GM18508 (cell line): ENCODE measurements at regions not wholly inside any gene's neighbourhood (a gene's known extent, or its start where the extent isn't known, plus 50 kb on each side); places are given as distances from the start of the nearest gene placed in this dataset.

ENCODE experiments used
- ATAC-seq: cut with Tn5 transposase; IDR thresholded peaks from one replicate; pipeline ENCODE4 v1.9.1; 2021; ENCODE audit warnings: moderate number of reproducible peaks; ENCODE audit not compliant: insufficient read depth, unreplicated experiment

- no peak for ATAC-seq
Measured at GRCh38 chr4:162681212-162681611, 485.5 kb downstream of the NAF1 start.

- ATAC-seq = no peak
Measured at GRCh38 chr4:162675661-162676060, 491.0 kb downstream of the NAF1 start.

- no peak for ATAC-seq
Measured at GRCh38 chr4:162661913-162662312, 498.1 kb upstream of the FSTL5 start.

GRCh38 chr4:162659716-162660115 is 495.9 kb upstream of the FSTL5 start:
- ATAC-seq = no peak

GRCh38 chr4:162657966-162658365 is 494.2 kb upstream of the FSTL5 start:
- no peak for ATAC-seq

GRCh38 chr4:162650166-162650565 is 486.4 kb upstream of the FSTL5 start:
- ATAC-seq = no peak

GRCh38 chr4:162645381-162645780 is 481.6 kb upstream of the FSTL5 start:
- ATAC-seq = no peak

GRCh38 chr4:162644346-162644745 is 480.5 kb upstream of the FSTL5 start:
- no peak for ATAC-seq

- ATAC-seq = no peak
Measured at GRCh38 chr4:162640152-162640551, 476.4 kb upstream of the FSTL5 start.

- ATAC-seq = no peak
Measured at GRCh38 chr4:162634390-162634789, 470.6 kb upstream of the FSTL5 start.

- no peak for ATAC-seq
Measured at GRCh38 chr4:162622664-162623063, 458.9 kb upstream of the FSTL5 start.

- no peak for ATAC-seq
Measured at GRCh38 chr4:162610116-162610515, 446.3 kb upstream of the FSTL5 start.

- no peak for ATAC-seq
Measured at GRCh38 chr4:162586266-162586665, 422.5 kb upstream of the FSTL5 start.

GRCh38 chr4:162582180-162582579 is 418.4 kb upstream of the FSTL5 start:
- ATAC-seq = no peak

GRCh38 chr4:162565730-162566129 is 401.9 kb upstream of the FSTL5 start:
- no peak for ATAC-seq

GRCh38 chr4:162560073-162560472 is 396.3 kb upstream of the FSTL5 start:
- ATAC-seq = no peak

- no peak for ATAC-seq
Measured at GRCh38 chr4:162557516-162558106, 393.8 kb upstream of the FSTL5 start.

GRCh38 chr4:162535121-162535520 is 371.3 kb upstream of the FSTL5 start:
- no peak for ATAC-seq

- no peak for ATAC-seq
Measured at GRCh38 chr4:162523171-162523570, 359.4 kb upstream of the FSTL5 start.

GRCh38 chr4:162522724-162523123 is 358.9 kb upstream of the FSTL5 start:
- ATAC-seq = no peak

GRCh38 chr4:162510937-162511336 is 347.1 kb upstream of the FSTL5 start:
- ATAC-seq = no peak

GRCh38 chr4:162510115-162510514 is 346.3 kb upstream of the FSTL5 start:
- no peak for ATAC-seq

- ATAC-seq = no peak
Measured at GRCh38 chr4:162509333-162509732, 345.5 kb upstream of the FSTL5 start.
